HCT116 (cell line): ENCODE measurements at regions not wholly inside any gene's neighbourhood (a gene's known extent, or its start where the extent isn't known, plus 50 kb on each side); places are given as distances from the start of the nearest gene placed in this dataset.

Experiments used
- ATAC-seq: fragments of 200-7000 bp; cut with Tn5 transposase; 2 replicates; pipeline ENCODE4 v1.9.1; 2020; ENCODE audit warnings: mild to moderate bottlenecking, moderate library complexity
- BruUV-seq: library from RNA; stranded (reverse); fragments of 400-500 nt; replicated peaks from 2 replicates; lab custom pipeline; 2021; lab: Mats Ljungman, UMichigan
- CTCF ChIA-PET: fragments of 300-600 bp; sonication (Branson Sonifier 250); formaldehyde crosslinking; loops from one replicate; lab custom pipeline; 2021; ENCODE audit warnings: antibody characterized with exemption; lab: Charles Lee
- POLR2A ChIA-PET: fragments of 300-600, 350-600 bp; sonication (Branson Sonifier 250); formaldehyde crosslinking; loops from one replicate; lab custom pipeline; 2021; ENCODE audit warnings: antibody characterized with exemption; lab: Charles Lee
- RAD21 ChIA-PET, 2 experiments: fragments of 300-600 bp; sonication (Branson Sonifier 250); formaldehyde crosslinking; loops; one replicate each; lab custom pipeline; 2023; ENCODE audit warnings: low total read pairs in 2 of 2; ENCODE audit not compliant: uncharacterized antibody in 2 of 2, unreplicated experiment in 2 of 2, low non-redundant PET in 1 of 2; lab: Charles Lee
- DNase-seq: peaks from one replicate; pipeline ENCODE4 v3.0.0-alpha.2; 2010; ENCODE audit warnings: low read depth, low spot score
- H2AFZ ChIP-seq: fragments of 200-600 bp; shearing (Covaris generic), sonication (generic); 2 replicates; pipeline ENCODE4 v1.6.1; 2017; ENCODE audit warnings: low read depth, mixed run types, mixed read lengths, antibody characterized with exemption, low read length; ENCODE audit not compliant: poor library complexity, severe bottlenecking
- H3K27ac ChIP-seq: 2 replicates; pipeline ENCODE4 v1.5.1; 2012; ENCODE audit warnings: low read depth, low read length
- H3K27me3 ChIP-seq: fragments of 200-600 bp; sonication (generic); 2 replicates; pipeline ENCODE4 v1.6.1; 2016; ENCODE audit warnings: mixed run types, low read length, mixed read lengths; ENCODE audit not compliant: insufficient read depth
- H3K36me3 ChIP-seq, 2 experiments: fragments of 200-500 bp in 1 of 2; fragments of 200-600 bp in 1 of 2; sonication (Bioruptor generic) in 1 of 2; sonication (generic) in 1 of 2; 2 replicates each; pipeline versions ENCODE4 v1.5.1 to v1.6.1; 2014 to 2016; ENCODE audit warnings: low read length in 2 of 2, inconsistent platforms in 1 of 2, mixed read lengths in 1 of 2, mixed run types in 1 of 2; ENCODE audit not compliant: insufficient read depth in 2 of 2, control insufficient read depth in 1 of 2
- H3K4me1 ChIP-seq, 2 experiments: fragments of 200-600 bp in 1 of 2; sonication (generic) in 1 of 2; 2 replicates each; pipeline versions ENCODE4 v1.5.1 to v1.6.1; 2012 to 2017; ENCODE audit warnings: low read length in 2 of 2, inconsistent platforms in 1 of 2, mild to moderate bottlenecking in 1 of 2, mixed read lengths in 1 of 2, mixed run types in 1 of 2, moderate library complexity in 1 of 2; ENCODE audit not compliant: insufficient read depth in 2 of 2, control insufficient read depth in 1 of 2
- H3K4me2 ChIP-seq: fragments of 200-600 bp; sonication (generic); 2 replicates; pipeline ENCODE4 v1.6.1; 2017; ENCODE audit warnings: mixed run types, low read length, mixed read lengths
- H3K4me3 ChIP-seq, 2 experiments: fragments of 200-600 bp in 1 of 2; sonication (generic) in 1 of 2; replicated peaks in 1 of 2; 2 replicates each; pipeline ENCODE4 v1.5.1; 2011 to 2016; ENCODE audit warnings: low read length in 2 of 2, control low read depth in 1 of 2, low read depth in 1 of 2, mild to moderate bottlenecking in 1 of 2, mixed read lengths in 1 of 2, mixed run types in 1 of 2
- H3K79me2 ChIP-seq: fragments of 200-600 bp; sonication (generic); 2 replicates; pipeline ENCODE4 v1.6.1; 2017; ENCODE audit warnings: mild to moderate bottlenecking, mixed run types, low read length, moderate library complexity, mixed read lengths; ENCODE audit not compliant: insufficient read depth
- H3K9ac ChIP-seq: fragments of 200-600 bp; sonication (generic); 2 replicates; pipeline ENCODE4 v1.6.1; 2016; ENCODE audit warnings: low read length, mixed read lengths
- H3K9me2 ChIP-seq: fragments of 200-600 bp; sonication (generic), shearing (Covaris generic); 2 replicates; pipeline ENCODE4 v1.6.1; 2017; ENCODE audit warnings: mixed run types, mild to moderate bottlenecking, moderate library complexity; ENCODE audit not compliant: insufficient read depth
- H3K9me3 ChIP-seq, 2 experiments: fragments of 200-500 bp in 1 of 2; fragments of 200-600 bp in 1 of 2; sonication (Bioruptor generic) in 1 of 2; sonication (generic) in 1 of 2; 2 replicates each; pipeline ENCODE4 v1.6.1; 2014 to 2017; ENCODE audit warnings: low read length in 2 of 2, mixed read lengths in 2 of 2, inconsistent platforms in 1 of 2, low read depth in 1 of 2, mild to moderate bottlenecking in 1 of 2, mixed run types in 1 of 2, moderate library complexity in 1 of 2; ENCODE audit not compliant: control insufficient read depth in 1 of 2, insufficient read depth in 1 of 2
- H4K20me1 ChIP-seq: fragments of 200-600 bp; sonication (generic), shearing (Covaris generic); 2 replicates; pipeline ENCODE4 v1.6.1; 2017; ENCODE audit warnings: mixed run types, mild to moderate bottlenecking, moderate library complexity; ENCODE audit not compliant: insufficient read depth
- ATF3 ChIP-seq: IDR thresholded peaks from 2 replicates; pipeline ENCODE4 v1.6.1; 2012
- CBX3 ChIP-seq: IDR thresholded peaks from 2 replicates; pipeline ENCODE4 v1.6.1; 2012; ENCODE audit warnings: low read depth
- CEBPB ChIP-seq: IDR thresholded peaks from 2 replicates; pipeline ENCODE4 v1.6.1; 2012; ENCODE audit warnings: low read depth
- EZH2 ChIP-seq: fragments of 200-600 bp; sonication (generic); IDR thresholded peaks from 2 replicates; pipeline ENCODE4 v1.6.1; 2017; ENCODE audit warnings: antibody characterized with exemption, mixed run types
- EZH2phosphoT487 ChIP-seq: fragments of 200-600 bp; IDR thresholded peaks from 2 replicates; pipeline ENCODE4 v1.6.1; 2018; ENCODE audit warnings: antibody characterized with exemption, borderline replicate concordance
- FOSL1 ChIP-seq: IDR thresholded peaks from 2 replicates; pipeline ENCODE4 v1.6.1; 2012; ENCODE audit warnings: low read depth
- JUND ChIP-seq: IDR thresholded peaks from 2 replicates; pipeline ENCODE4 v1.6.1; 2012
- POLR2A ChIP-seq: IDR thresholded peaks from 2 replicates; pipeline ENCODE4 v1.7.0; 2011; ENCODE audit warnings: borderline replicate concordance; ENCODE audit not compliant: insufficient read depth, insufficient read length; ENCODE audit errors: extremely low read depth
- POLR2AphosphoS5 ChIP-seq: IDR thresholded peaks from 2 replicates; pipeline ENCODE4 v1.6.1; 2011; ENCODE audit warnings: mild to moderate bottlenecking, low read depth, low read length, moderate library complexity
- RAD21 ChIP-seq: IDR thresholded peaks from 2 replicates; pipeline ENCODE4 v1.6.1; 2012; ENCODE audit warnings: low read depth, mild to moderate bottlenecking
- SIN3A ChIP-seq: IDR thresholded peaks from 2 replicates; pipeline ENCODE4 v1.6.1; 2012; ENCODE audit warnings: low read depth
- SP1 ChIP-seq: IDR thresholded peaks from 2 replicates; pipeline ENCODE4 v1.6.1; 2012; ENCODE audit warnings: low read depth
- TCF7L2 ChIP-seq: IDR thresholded peaks from 2 replicates; pipeline ENCODE4 v1.7.0; 2011; ENCODE audit warnings: borderline replicate concordance, inconsistent platforms; ENCODE audit not compliant: insufficient read depth, insufficient read length; ENCODE audit errors: extremely low read depth
- YY1 ChIP-seq: IDR thresholded peaks from 2 replicates; pipeline ENCODE4 v1.6.1; 2011; ENCODE audit warnings: low read length, low read depth, moderate library complexity, mild to moderate bottlenecking; ENCODE audit not compliant: insufficient replicate concordance; ENCODE audit errors: extremely low read depth
- ZFX ChIP-seq: fragments of 450-650 bp; IDR thresholded peaks from 2 replicates; pipeline ENCODE4 v1.6.1; 2017
- ZNF274 ChIP-seq: fragments of 200-500 bp; sonication (Bioruptor generic); IDR thresholded peaks from 2 replicates; pipeline ENCODE4 v1.6.1; 2014; ENCODE audit warnings: mild to moderate bottlenecking, low read depth, low read length, inconsistent platforms
- intact Hi-C: fragments of 100-400 bp; cut with micrococcal nuclease; formaldehyde crosslinking; loops from 2 replicates; pipeline ENCODE4 v1.10.0; 2022
- TF ChIP-seq, protein P1 (sequence below): IDR thresholded peaks from 2 replicates; pipeline ENCODE4 v1.6.1; 2012; ENCODE audit warnings: low read depth
- TF ChIP-seq, protein P2 (sequence below), 3 experiments: fragments of 200-600 bp in 1 of 3; sonication (generic) in 1 of 3; IDR thresholded peaks in 2 of 3; conservative IDR thresholded peaks in 1 of 3; 2 replicates each; pipeline ENCODE4 v1.5.1; 2012 to 2017; ENCODE audit warnings: low read depth in 2 of 3, low read length in 2 of 3, antibody characterized with exemption in 1 of 3, borderline replicate concordance in 1 of 3, control low read depth in 1 of 3, mild to moderate bottlenecking in 1 of 3, mixed read lengths in 1 of 3, mixed run types in 1 of 3, moderate library complexity in 1 of 3; ENCODE audit not compliant: insufficient read depth in 1 of 3

DNA sequence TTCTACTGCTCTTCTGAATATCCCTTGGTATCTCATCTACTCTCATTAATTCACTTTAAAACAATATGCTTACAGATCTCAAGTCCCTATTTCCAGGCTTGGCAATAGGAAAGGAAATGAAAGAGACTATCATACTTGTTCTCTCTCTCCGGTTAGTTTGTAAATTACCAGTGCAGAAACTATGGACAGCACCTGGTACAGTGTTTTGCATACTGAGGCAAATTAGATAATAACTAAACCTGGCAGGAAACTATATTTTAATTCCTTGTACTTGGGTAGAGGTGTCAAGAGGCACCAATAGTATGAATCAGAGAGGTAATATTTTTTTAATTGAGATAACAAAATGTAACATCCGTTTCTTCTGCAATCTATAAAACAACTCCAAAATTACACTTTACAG, 97.7 kb upstream of the TMEM196 start:
- H3K9me3 ChIP-seq, result no peaks in the 10 kb centered on the region
- RAD21 ChIA-PET, result no interaction called here
- H2AFZ ChIP-seq, result no peak overlapping the region
- no peaks in the 10 kb centered on the region for H3K4me1 ChIP-seq
- no peak overlapping the region for H3K4me2 ChIP-seq
- BruUV-seq, result no TSS peak
- H3K9me2 ChIP-seq, result peaks cover 5% of the 10 kb centered on the region; the same call in 1 of the 2 replicates
- TF ChIP-seq ZNF274 (no peak), FOSL1 (no peak), TCF7L2 (no peak), SIN3A (no peak), POLR2AphosphoS5 (no peak), RAD21 (no peak), ZFX (no peak), JUND (no peak), POLR2A (no peak), ATF3 (no peak), EZH2phosphoT487 (no peak), CEBPB (no peak), EZH2 (no peak), CBX3 (no peak)
- TF ChIP-seq, all 23 proteins: peak for 0
- Histone ChIP-seq H3K9ac (no peak overlapping the region), H3K27me3 (no peaks in the 10 kb centered on the region), H4K20me1 (no peaks in the 10 kb centered on the region), H3K4me3 (no peak overlapping the region), H3K79me2 (no peaks in the 10 kb centered on the region), H3K36me3 (no peaks in the 10 kb centered on the region), H3K27ac (no peak overlapping the region)
- intact Hi-C loops, result no loop called here
- ChIA-PET POLR2A (no interaction called here), CTCF (no interaction called here)
- ATAC-seq (no peak), DNase-seq (no peak)

GRCh38 chr7:19869979-19870378, 96.6 kb upstream of the TMEM196 start:
- no peaks in the 10 kb centered on the region for H3K36me3 ChIP-seq
- CTCF ChIA-PET, result no interaction called here
- no TSS peak for BruUV-seq
- no peaks in the 10 kb centered on the region for H3K4me1 ChIP-seq
- no peaks in the 10 kb centered on the region for H3K79me2 ChIP-seq
- H3K9me2 ChIP-seq, result peaks cover 5% of the 10 kb centered on the region; the same call in 1 of the 2 replicates
- no peaks in the 10 kb centered on the region for H3K9me3 ChIP-seq
- no peak overlapping the region for H2AFZ ChIP-seq
- no peak for ATAC-seq
- H3K4me3 ChIP-seq, result no peak overlapping the region
- intact Hi-C loops, result no loop called here
- no peak overlapping the region for H3K9ac ChIP-seq
- no peak overlapping the region for H3K4me2 ChIP-seq
- no peaks in the 10 kb centered on the region for H3K27me3 ChIP-seq
- no peaks in the 10 kb centered on the region for H4K20me1 ChIP-seq
- RAD21 ChIA-PET, result no interaction called here
- POLR2A ChIA-PET, result no interaction called here
- H3K27ac ChIP-seq, result no peak overlapping the region
- DNase-seq, result no peak
- no peak for TF ChIP-seq TCF7L2
- no peak for TF ChIP-seq SP1
- no peak for TF ChIP-seq ZFX
- TF ChIP-seq, protein P1, sequence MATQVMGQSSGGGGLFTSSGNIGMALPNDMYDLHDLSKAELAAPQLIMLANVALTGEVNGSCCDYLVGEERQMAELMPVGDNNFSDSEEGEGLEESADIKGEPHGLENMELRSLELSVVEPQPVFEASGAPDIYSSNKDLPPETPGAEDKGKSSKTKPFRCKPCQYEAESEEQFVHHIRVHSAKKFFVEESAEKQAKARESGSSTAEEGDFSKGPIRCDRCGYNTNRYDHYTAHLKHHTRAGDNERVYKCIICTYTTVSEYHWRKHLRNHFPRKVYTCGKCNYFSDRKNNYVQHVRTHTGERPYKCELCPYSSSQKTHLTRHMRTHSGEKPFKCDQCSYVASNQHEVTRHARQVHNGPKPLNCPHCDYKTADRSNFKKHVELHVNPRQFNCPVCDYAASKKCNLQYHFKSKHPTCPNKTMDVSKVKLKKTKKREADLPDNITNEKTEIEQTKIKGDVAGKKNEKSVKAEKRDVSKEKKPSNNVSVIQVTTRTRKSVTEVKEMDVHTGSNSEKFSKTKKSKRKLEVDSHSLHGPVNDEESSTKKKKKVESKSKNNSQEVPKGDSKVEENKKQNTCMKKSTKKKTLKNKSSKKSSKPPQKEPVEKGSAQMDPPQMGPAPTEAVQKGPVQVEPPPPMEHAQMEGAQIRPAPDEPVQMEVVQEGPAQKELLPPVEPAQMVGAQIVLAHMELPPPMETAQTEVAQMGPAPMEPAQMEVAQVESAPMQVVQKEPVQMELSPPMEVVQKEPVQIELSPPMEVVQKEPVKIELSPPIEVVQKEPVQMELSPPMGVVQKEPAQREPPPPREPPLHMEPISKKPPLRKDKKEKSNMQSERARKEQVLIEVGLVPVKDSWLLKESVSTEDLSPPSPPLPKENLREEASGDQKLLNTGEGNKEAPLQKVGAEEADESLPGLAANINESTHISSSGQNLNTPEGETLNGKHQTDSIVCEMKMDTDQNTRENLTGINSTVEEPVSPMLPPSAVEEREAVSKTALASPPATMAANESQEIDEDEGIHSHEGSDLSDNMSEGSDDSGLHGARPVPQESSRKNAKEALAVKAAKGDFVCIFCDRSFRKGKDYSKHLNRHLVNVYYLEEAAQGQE, result no peak
- no peak for TF ChIP-seq POLR2AphosphoS5
- TF ChIP-seq, protein P2, sequence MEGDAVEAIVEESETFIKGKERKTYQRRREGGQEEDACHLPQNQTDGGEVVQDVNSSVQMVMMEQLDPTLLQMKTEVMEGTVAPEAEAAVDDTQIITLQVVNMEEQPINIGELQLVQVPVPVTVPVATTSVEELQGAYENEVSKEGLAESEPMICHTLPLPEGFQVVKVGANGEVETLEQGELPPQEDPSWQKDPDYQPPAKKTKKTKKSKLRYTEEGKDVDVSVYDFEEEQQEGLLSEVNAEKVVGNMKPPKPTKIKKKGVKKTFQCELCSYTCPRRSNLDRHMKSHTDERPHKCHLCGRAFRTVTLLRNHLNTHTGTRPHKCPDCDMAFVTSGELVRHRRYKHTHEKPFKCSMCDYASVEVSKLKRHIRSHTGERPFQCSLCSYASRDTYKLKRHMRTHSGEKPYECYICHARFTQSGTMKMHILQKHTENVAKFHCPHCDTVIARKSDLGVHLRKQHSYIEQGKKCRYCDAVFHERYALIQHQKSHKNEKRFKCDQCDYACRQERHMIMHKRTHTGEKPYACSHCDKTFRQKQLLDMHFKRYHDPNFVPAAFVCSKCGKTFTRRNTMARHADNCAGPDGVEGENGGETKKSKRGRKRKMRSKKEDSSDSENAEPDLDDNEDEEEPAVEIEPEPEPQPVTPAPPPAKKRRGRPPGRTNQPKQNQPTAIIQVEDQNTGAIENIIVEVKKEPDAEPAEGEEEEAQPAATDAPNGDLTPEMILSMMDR (IDR thresholded peaks at IDR 0.05 in 2 of 3, conservative IDR thresholded peaks at IDR 0.05 in 1 of 3; ENCODE audit: borderline replicate concordance in 1 of 3, insufficient read depth in 1 of 3, low read depth in 2 of 3, low read length in 2 of 3), result no peak
- TF ChIP-seq YY1, result no peak
